DOHH2 (cell line): ENCODE measurements at regions not wholly inside any gene's neighbourhood (a gene's known extent, or its start where the extent isn't known, plus 50 kb on each side); places are given as distances from the start of the nearest gene placed in this dataset.

Experiments
- EZH2phosphoT487 ChIP-seq: fragments of 200-600 bp; sonication (generic); IDR thresholded peaks from 2 replicates; pipeline ENCODE4 v1.6.1; 2017; ENCODE audit warnings: borderline replicate concordance, mild to moderate bottlenecking, antibody characterized with exemption, low read length, moderate library complexity, mixed read lengths
- TF ChIP-seq, protein P1 (sequence below): fragments of 200-600 bp; sonication (generic); IDR thresholded peaks from one replicate; pipeline ENCODE4 v1.5.1; 2014; ENCODE audit warnings: antibody characterized with exemption, mild to moderate bottlenecking, low read depth, low read length; ENCODE audit not compliant: poor library complexity, severe bottlenecking

DNA sequence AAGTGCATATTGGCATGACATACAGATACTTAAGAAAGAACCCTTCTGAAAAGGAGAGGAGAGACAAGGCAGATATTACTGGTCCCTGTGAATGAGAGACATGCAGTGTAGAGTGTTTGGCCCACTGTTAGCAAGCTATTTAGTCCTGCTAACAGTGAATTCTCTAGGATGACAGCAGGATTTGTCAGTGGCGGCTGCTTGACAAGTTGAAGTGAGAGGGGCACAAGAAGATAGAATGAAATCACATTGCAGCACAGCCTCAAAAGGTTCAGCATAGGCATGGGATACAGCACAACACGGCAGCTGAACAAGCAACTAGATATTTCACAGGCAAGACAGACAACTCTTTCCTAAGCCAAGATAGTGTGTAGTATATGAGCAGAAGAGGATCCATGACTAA, 407.9 kb downstream of the PLA2G4A start:
- TF ChIP-seq, protein P1, sequence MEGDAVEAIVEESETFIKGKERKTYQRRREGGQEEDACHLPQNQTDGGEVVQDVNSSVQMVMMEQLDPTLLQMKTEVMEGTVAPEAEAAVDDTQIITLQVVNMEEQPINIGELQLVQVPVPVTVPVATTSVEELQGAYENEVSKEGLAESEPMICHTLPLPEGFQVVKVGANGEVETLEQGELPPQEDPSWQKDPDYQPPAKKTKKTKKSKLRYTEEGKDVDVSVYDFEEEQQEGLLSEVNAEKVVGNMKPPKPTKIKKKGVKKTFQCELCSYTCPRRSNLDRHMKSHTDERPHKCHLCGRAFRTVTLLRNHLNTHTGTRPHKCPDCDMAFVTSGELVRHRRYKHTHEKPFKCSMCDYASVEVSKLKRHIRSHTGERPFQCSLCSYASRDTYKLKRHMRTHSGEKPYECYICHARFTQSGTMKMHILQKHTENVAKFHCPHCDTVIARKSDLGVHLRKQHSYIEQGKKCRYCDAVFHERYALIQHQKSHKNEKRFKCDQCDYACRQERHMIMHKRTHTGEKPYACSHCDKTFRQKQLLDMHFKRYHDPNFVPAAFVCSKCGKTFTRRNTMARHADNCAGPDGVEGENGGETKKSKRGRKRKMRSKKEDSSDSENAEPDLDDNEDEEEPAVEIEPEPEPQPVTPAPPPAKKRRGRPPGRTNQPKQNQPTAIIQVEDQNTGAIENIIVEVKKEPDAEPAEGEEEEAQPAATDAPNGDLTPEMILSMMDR: no peak
- TF ChIP-seq EZH2phosphoT487: no peak
